ENCODE measurements at regions not wholly inside any gene's neighbourhood (a gene's known extent, or its start where the extent isn't known, plus 50 kb on each side); places are given as distances from the start of the nearest gene placed in this dataset.

GRCh38 chr7:81623251-81623855, 146.5 kb downstream of the HGF start:
- no peaks in the 10 kb centered on the region for H3K9me3 Mint-ChIP-seq
- no peaks in the 10 kb centered on the region for H3K4me1 Mint-ChIP-seq (ENCODE audit: low read depth)
- intact Hi-C loops (cut with micrococcal nuclease) = no loop called here

GRCh38 chr7:81621893-81622292, 148.0 kb downstream of the HGF start:
- no peaks in the 10 kb centered on the region for H3K27me3 Mint-ChIP-seq (ENCODE audit: insufficient read depth)
- no peaks in the 10 kb centered on the region for H3K36me3 Mint-ChIP-seq (ENCODE audit: low read depth)
- no peaks in the 10 kb centered on the region for H3K9me3 Mint-ChIP-seq
- no peak overlapping the region for H3K27ac Mint-ChIP-seq
- no peaks in the 10 kb centered on the region for H3K4me1 Mint-ChIP-seq (ENCODE audit: low read depth)
- H3K4me3 Mint-ChIP-seq = no peak overlapping the region
- DNase-seq (ENCODE audit: low spot score) = no peak
- intact Hi-C loops (cut with micrococcal nuclease) = no loop called here

More at GRCh38 chr7:81623251-81623855, 146.5 kb downstream of the HGF start:
- H3K4me3 Mint-ChIP-seq = no peak overlapping the region
- H3K27ac Mint-ChIP-seq = no peak overlapping the region
- DNase-seq (ENCODE audit: low spot score) = no peak
- no peaks in the 10 kb centered on the region for H3K27me3 Mint-ChIP-seq (ENCODE audit: insufficient read depth)
- no peaks in the 10 kb centered on the region for H3K36me3 Mint-ChIP-seq (ENCODE audit: low read depth)

- intact Hi-C loops (cut with micrococcal nuclease) = no loop called here
- Mint-ChIP-seq H3K4me3 (no peak overlapping the region), H3K4me1 (ENCODE audit: low read depth) (no peaks in the 10 kb centered on the region), H3K27me3 (ENCODE audit: insufficient read depth) (no peaks in the 10 kb centered on the region), H3K36me3 (ENCODE audit: low read depth) (no peaks in the 10 kb centered on the region), H3K27ac (no peak overlapping the region), H3K9me3 (no peaks in the 10 kb centered on the region)
- no peak for DNase-seq (ENCODE audit: low spot score)
Observed at GRCh38 chr7:81618396-81619014, 151.3 kb downstream of the HGF start.

GRCh38 chr7:81616951-81617350, 152.9 kb downstream of the HGF start:
- Mint-ChIP-seq H3K27me3 (ENCODE audit: insufficient read depth) (no peaks in the 10 kb centered on the region), H3K36me3 (ENCODE audit: low read depth) (no peaks in the 10 kb centered on the region), H3K4me1 (ENCODE audit: low read depth) (no peaks in the 10 kb centered on the region), H3K27ac (no peak overlapping the region), H3K9me3 (no peaks in the 10 kb centered on the region), H3K4me3 (no peak overlapping the region)
- intact Hi-C loops (cut with micrococcal nuclease) = no loop called here
- DNase-seq (ENCODE audit: low spot score) = no peak

- no peak overlapping the region for H3K27ac Mint-ChIP-seq
- no peak for DNase-seq (ENCODE audit: low spot score)
- no peaks in the 10 kb centered on the region for H3K4me1 Mint-ChIP-seq (ENCODE audit: low read depth)
- no peaks in the 10 kb centered on the region for H3K36me3 Mint-ChIP-seq (ENCODE audit: low read depth)
- H3K4me3 Mint-ChIP-seq = no peak overlapping the region
- intact Hi-C loops (cut with micrococcal nuclease) = no loop called here
- no peaks in the 10 kb centered on the region for H3K27me3 Mint-ChIP-seq (ENCODE audit: insufficient read depth)
- H3K9me3 Mint-ChIP-seq = no peaks in the 10 kb centered on the region
Observed at GRCh38 chr7:81611805-81612204, 158.0 kb downstream of the HGF start.

GRCh38 chr7:81611040-81611439, 158.8 kb downstream of the HGF start:
- H3K27ac Mint-ChIP-seq = no peak overlapping the region
- no peak for DNase-seq (ENCODE audit: low spot score)
- H3K9me3 Mint-ChIP-seq = no peaks in the 10 kb centered on the region
- no peaks in the 10 kb centered on the region for H3K36me3 Mint-ChIP-seq (ENCODE audit: low read depth)
- intact Hi-C loops (cut with micrococcal nuclease) = no loop called here
- no peaks in the 10 kb centered on the region for H3K4me1 Mint-ChIP-seq (ENCODE audit: low read depth)
- no peak overlapping the region for H3K4me3 Mint-ChIP-seq
- H3K27me3 Mint-ChIP-seq (ENCODE audit: insufficient read depth) = no peaks in the 10 kb centered on the region

GRCh38 chr7:81608748-81609382, 161.0 kb downstream of the HGF start:
- intact Hi-C loops (cut with micrococcal nuclease) = no loop called here

GRCh38 chr7:81607987-81608386, 161.9 kb downstream of the HGF start:
- intact Hi-C loops (cut with micrococcal nuclease) = no loop called here
- Mint-ChIP-seq H3K36me3 (ENCODE audit: low read depth) (no peaks in the 10 kb centered on the region), H3K4me3 (no peak overlapping the region), H3K4me1 (ENCODE audit: low read depth) (no peaks in the 10 kb centered on the region), H3K27me3 (ENCODE audit: insufficient read depth) (no peaks in the 10 kb centered on the region), H3K27ac (no peak overlapping the region), H3K9me3 (no peaks in the 10 kb centered on the region)
- no peak for DNase-seq (ENCODE audit: low spot score)

More at GRCh38 chr7:81608748-81609382, 161.0 kb downstream of the HGF start:
- DNase-seq (ENCODE audit: low spot score) = no peak
- Mint-ChIP-seq H3K4me3 (no peak overlapping the region), H3K36me3 (ENCODE audit: low read depth) (no peaks in the 10 kb centered on the region), H3K27me3 (ENCODE audit: insufficient read depth) (no peaks in the 10 kb centered on the region), H3K27ac (no peak overlapping the region), H3K4me1 (ENCODE audit: low read depth) (no peaks in the 10 kb centered on the region), H3K9me3 (no peaks in the 10 kb centered on the region)

- Mint-ChIP-seq H3K27me3 (ENCODE audit: insufficient read depth) (no peaks in the 10 kb centered on the region), H3K4me1 (ENCODE audit: low read depth) (no peaks in the 10 kb centered on the region), H3K27ac (no peak overlapping the region), H3K36me3 (ENCODE audit: low read depth) (no peaks in the 10 kb centered on the region), H3K4me3 (no peak overlapping the region), H3K9me3 (no peaks in the 10 kb centered on the region)
- DNase-seq (ENCODE audit: low spot score) = no peak
- intact Hi-C loops (cut with micrococcal nuclease) = no loop called here
Observed at GRCh38 chr7:81606078-81606863, 163.6 kb downstream of the HGF start.

- Mint-ChIP-seq H3K27me3 (ENCODE audit: insufficient read depth) (no peaks in the 10 kb centered on the region), H3K4me1 (ENCODE audit: low read depth) (no peaks in the 10 kb centered on the region), H3K9me3 (no peaks in the 10 kb centered on the region), H3K36me3 (ENCODE audit: low read depth) (no peaks in the 10 kb centered on the region), H3K27ac (no peak overlapping the region), H3K4me3 (no peak overlapping the region)
- no peak for DNase-seq (ENCODE audit: low spot score)
- intact Hi-C loops (cut with micrococcal nuclease) = no loop called here
Observed at GRCh38 chr7:81605493-81605892, 164.4 kb downstream of the HGF start.

GRCh38 chr7:81604808-81605174, 165.1 kb downstream of the HGF start:
- no peak for DNase-seq (ENCODE audit: low spot score)
- Mint-ChIP-seq H3K9me3 (no peaks in the 10 kb centered on the region), H3K4me3 (no peak overlapping the region), H3K4me1 (ENCODE audit: low read depth) (no peaks in the 10 kb centered on the region), H3K36me3 (ENCODE audit: low read depth) (no peaks in the 10 kb centered on the region), H3K27ac (no peak overlapping the region), H3K27me3 (ENCODE audit: insufficient read depth) (no peaks in the 10 kb centered on the region)
- intact Hi-C loops (cut with micrococcal nuclease) = no loop called here

GRCh38 chr7:81604075-81604807, 165.6 kb downstream of the HGF start:
- no peaks in the 10 kb centered on the region for H3K36me3 Mint-ChIP-seq (ENCODE audit: low read depth)
- no peaks in the 10 kb centered on the region for H3K9me3 Mint-ChIP-seq
- H3K4me3 Mint-ChIP-seq = no peak overlapping the region
- intact Hi-C loops (cut with micrococcal nuclease) = no loop called here
- H3K4me1 Mint-ChIP-seq (ENCODE audit: low read depth) = no peaks in the 10 kb centered on the region
- no peak for DNase-seq (ENCODE audit: low spot score)
- no peak overlapping the region for H3K27ac Mint-ChIP-seq
- H3K27me3 Mint-ChIP-seq (ENCODE audit: insufficient read depth) = no peaks in the 10 kb centered on the region

All from activated T-helper 1 cell treated with anti-CD3 and anti-CD28 coated beads, Interleukin-12 subunit alpha, Interleukin-12 subunit beta, Interleukin-2, Interleukin-4 antibody, amounts not matched to agents 30 ng/mL and 10 ng/mL and 1 ng/mL, durations not matched to agents 14 hours and 24 hours and 36 hours (primary cell).